Esophagus squamous epithelium (tissue), 5 donors: ENCODE measurements at regions not wholly inside any gene's neighbourhood (a gene's known extent, or its start where the extent isn't known, plus 50 kb on each side); places are given as distances from the start of the nearest gene placed in this dataset.

Experiments used
- DNase-seq: peaks from one replicate; lab custom pipeline; 2025; lab: John Stamatoyannopoulos, UW
- H3K27ac ChIP-seq, 4 donors: fragments of 200-600 bp; sonication (generic); one replicate each; pipeline ENCODE4 v1.5.1; 2016 to 2019; ENCODE audit warnings: mild to moderate bottlenecking in 1 of 4
- H3K27me3 ChIP-seq, 4 donors: fragments of 200-600 bp; sonication (generic); 1 replicate in 3 of 4; 2 replicates in 1 of 4; pipeline versions ENCODE4 v1.5.1 to v1.6.0; 2017 to 2021; ENCODE audit warnings: antibody characterized with exemption in 1 of 4
- H3K36me3 ChIP-seq, 3 donors: fragments of 200-600 bp; sonication (generic); one replicate each; pipeline ENCODE4 v1.5.1; 2016 to 2019
- H3K4me1 ChIP-seq, 3 donors: fragments of 200-600 bp; sonication (generic); one replicate each; pipeline ENCODE4 v1.5.1; 2017 to 2019
- H3K4me3 ChIP-seq, 4 donors: fragments of 200-600 bp; sonication (generic); 1 replicate in 3 of 4; 2 replicates in 1 of 4; pipeline ENCODE4 v1.5.1; 2016 to 2019; ENCODE audit warnings: mild to moderate bottlenecking in 2 of 4, moderate library complexity in 1 of 4
- H3K9me3 ChIP-seq, 3 donors: fragments of 200-600 bp; sonication (generic); one replicate each; pipeline ENCODE4 v1.5.1; 2016 to 2019
- POLR2A ChIP-seq, 4 donors: fragments of 450-650 bp; IDR thresholded peaks; one replicate each; pipeline ENCODE4 v1.6.1; 2017; ENCODE audit warnings: antibody characterized with exemption in 4 of 4, mild to moderate bottlenecking in 4 of 4, moderate library complexity in 3 of 4
- WGBS, 2 donors: methylation state at CpG; one replicate each; pipeline ENCODE4 v1.1.5; 2018; 5-methylcytosine and 5-hydroxymethylcytosine counted together
- intact Hi-C: fragments of 100-400 bp; cut with DNase I; formaldehyde crosslinking; loops from one replicate; pipeline ENCODE4 v1.15.0; 2022
- TF ChIP-seq, protein P1 (sequence below), 6 experiments: fragments of 450-650 bp in 4 of 6; fragments of 200-600 bp in 2 of 6; sonication (generic) in 2 of 6; IDR thresholded peaks; one replicate each; pipeline ENCODE4 v1.5.1; 2016 to 2019; ENCODE audit warnings: antibody characterized with exemption in 6 of 6, mild to moderate bottlenecking in 4 of 6, moderate library complexity in 4 of 6
- donor health status: DM: yes; HTN: yes; CAD: no.

DNA sequence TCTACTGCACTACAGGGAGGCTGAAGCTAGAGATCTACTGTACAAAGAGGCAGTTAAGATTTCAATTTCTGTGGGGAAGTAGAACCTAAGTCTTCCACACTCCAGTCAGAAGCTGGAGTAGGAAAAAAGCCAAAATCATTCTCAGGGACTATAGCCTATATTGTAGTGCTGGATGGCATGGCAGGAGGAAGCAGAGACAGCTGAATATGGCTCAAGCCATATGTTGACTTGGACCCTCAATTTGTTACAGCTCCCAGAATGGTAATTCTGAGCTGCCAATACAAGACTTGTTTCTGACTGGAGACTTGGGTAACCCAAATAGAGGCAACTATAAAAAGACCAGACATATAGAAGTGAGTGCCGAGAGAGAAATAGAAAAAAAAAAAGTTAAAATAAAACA lies 200.6 kb downstream of the PTBP2 start:
- intact Hi-C loops, result no loop called here
- Histone ChIP-seq H3K27ac (no peak overlapping the region), H3K4me1 (no peaks in the 10 kb centered on the region), H3K4me3 (no peak overlapping the region), H3K27me3 (no peaks in the 10 kb centered on the region), H3K36me3 (no peaks in the 10 kb centered on the region), H3K9me3 (peaks cover 0 to 9% (median 0%) of the 10 kb centered on the region in 3 donors)
- WGBS, 2 donors, result 94 to 100% methylated on average over 1 of the region's 1 CpG
- no peak for DNase-seq
- TF ChIP-seq POLR2A (IDR thresholded peaks at IDR 0.05), result no peak
- TF ChIP-seq, protein P1, sequence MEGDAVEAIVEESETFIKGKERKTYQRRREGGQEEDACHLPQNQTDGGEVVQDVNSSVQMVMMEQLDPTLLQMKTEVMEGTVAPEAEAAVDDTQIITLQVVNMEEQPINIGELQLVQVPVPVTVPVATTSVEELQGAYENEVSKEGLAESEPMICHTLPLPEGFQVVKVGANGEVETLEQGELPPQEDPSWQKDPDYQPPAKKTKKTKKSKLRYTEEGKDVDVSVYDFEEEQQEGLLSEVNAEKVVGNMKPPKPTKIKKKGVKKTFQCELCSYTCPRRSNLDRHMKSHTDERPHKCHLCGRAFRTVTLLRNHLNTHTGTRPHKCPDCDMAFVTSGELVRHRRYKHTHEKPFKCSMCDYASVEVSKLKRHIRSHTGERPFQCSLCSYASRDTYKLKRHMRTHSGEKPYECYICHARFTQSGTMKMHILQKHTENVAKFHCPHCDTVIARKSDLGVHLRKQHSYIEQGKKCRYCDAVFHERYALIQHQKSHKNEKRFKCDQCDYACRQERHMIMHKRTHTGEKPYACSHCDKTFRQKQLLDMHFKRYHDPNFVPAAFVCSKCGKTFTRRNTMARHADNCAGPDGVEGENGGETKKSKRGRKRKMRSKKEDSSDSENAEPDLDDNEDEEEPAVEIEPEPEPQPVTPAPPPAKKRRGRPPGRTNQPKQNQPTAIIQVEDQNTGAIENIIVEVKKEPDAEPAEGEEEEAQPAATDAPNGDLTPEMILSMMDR (IDR thresholded peaks at IDR 0.05), result no peak

DNA sequence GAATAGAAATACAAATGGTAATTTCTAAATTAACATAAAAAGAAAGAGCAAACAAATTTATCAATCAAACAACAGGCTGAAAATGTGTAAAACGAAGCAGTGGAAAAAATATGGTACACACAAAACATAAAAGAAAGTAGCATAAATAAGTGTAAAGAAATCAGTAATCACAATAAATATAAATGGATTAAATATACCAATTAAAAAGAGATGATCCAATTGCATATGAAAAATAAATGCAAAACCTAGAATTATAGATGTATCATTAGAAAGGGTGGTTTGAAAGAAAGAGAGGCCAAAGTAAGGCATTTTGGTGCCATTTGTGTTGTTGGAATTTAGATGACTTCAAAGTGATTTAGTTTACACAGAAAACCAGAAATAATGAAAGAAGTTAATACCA lies 202.2 kb downstream of the PTBP2 start:
- H3K4me3 ChIP-seq, result no peak overlapping the region
- H3K36me3 ChIP-seq, result no peaks in the 10 kb centered on the region
- H3K4me1 ChIP-seq, result no peaks in the 10 kb centered on the region
- H3K27me3 ChIP-seq, result no peaks in the 10 kb centered on the region
- 22 to 24% methylated on average over 1 of the region's 1 CpG for WGBS, 2 donors
- TF ChIP-seq, protein P1 (IDR thresholded peaks at IDR 0.05), result no peak
- TF ChIP-seq POLR2A (IDR thresholded peaks at IDR 0.05), result no peak
- no peak for DNase-seq
- intact Hi-C loops, result no loop called here
- peaks cover 0 to 9% (median 0%) of the 10 kb centered on the region in 3 donors for H3K9me3 ChIP-seq
- no peak overlapping the region for H3K27ac ChIP-seq

DNA sequence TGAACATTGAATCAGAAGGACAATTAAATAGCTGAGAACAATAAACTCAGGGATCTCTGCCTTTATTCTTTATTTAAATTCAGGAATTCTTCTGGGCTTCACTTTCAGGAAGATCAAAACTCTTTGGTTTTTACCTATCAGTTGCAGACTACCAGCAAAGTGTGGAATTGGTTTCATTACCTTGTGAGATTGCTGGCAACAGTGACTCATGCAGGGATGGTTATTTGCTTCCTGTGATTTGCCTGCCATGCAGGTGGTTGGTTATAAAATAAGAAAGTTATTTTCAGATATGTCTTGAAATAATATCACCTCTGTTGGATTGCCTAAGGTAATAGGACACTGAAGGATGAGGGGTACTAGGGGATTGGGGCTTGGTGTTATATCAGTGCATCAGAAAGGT lies 204.6 kb downstream of the PTBP2 start:
- no peaks in the 10 kb centered on the region for H3K27me3 ChIP-seq
- H3K36me3 ChIP-seq, result no peaks in the 10 kb centered on the region
- peaks cover 0 to 9% (median 0%) of the 10 kb centered on the region in 3 donors for H3K9me3 ChIP-seq
- H3K4me3 ChIP-seq, result no peak overlapping the region
- no peak for DNase-seq
- intact Hi-C loops, result no loop called here
- TF ChIP-seq, protein P1 (IDR thresholded peaks at IDR 0.05), result no peak
- TF ChIP-seq POLR2A (IDR thresholded peaks at IDR 0.05), result no peak
- H3K27ac ChIP-seq, result no peak overlapping the region
- H3K4me1 ChIP-seq, result no peaks in the 10 kb centered on the region

DNA sequence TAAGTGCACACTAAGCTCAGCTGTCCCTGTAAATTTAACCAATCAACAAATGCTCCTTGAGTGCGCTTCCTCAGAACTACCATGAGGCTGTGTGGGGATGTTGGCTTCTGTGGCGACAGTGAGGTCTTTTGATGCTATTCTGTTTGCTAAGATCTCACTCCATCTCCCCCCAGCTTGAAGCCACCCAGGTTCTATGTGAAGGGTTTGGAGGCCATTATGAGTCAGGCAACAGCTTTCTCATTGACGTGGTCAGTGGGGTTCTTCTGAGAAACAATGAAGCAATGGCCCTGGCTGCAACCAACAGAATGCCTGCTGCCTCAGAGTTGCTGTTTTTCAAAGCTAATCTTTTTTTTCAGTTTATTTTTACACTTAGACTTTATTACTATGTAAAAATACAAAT lies 205.5 kb downstream of the PTBP2 start:
- Histone ChIP-seq H3K4me1 (no peaks in the 10 kb centered on the region), H3K27ac (no peak overlapping the region), H3K36me3 (no peaks in the 10 kb centered on the region), H3K27me3 (no peaks in the 10 kb centered on the region), H3K9me3 (peaks cover 0 to 9% (median 0%) of the 10 kb centered on the region in 3 donors), H3K4me3 (no peak overlapping the region)
- no peak for DNase-seq
- intact Hi-C loops, result no loop called here
- 73 to 87% methylated on average over 3 of the region's 3 CpGs for WGBS, 2 donors
- TF ChIP-seq, protein P1 (IDR thresholded peaks at IDR 0.05), result no peak
- no peak for TF ChIP-seq POLR2A (IDR thresholded peaks at IDR 0.05)

DNA sequence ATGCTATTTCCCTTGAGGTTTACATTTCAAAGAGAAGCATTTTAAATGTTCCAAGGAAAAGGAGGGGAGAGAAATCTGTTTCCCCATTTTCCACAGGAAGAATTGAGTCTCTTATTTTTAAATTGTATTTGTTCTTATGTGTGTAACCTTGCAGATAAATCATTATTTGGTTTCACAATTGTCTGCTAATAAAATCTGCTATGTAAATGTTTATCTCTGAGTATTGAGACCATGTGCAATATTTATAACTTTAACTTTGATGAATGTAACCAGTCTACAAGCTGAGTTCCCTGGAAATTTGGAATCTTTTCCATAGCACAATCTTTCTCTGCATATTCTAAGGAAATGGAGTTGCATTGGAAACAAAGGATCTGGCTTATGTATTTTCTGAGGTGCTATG lies 209.6 kb downstream of the PTBP2 start:
- no peak overlapping the region for H3K27ac ChIP-seq
- no peaks in the 10 kb centered on the region for H3K4me1 ChIP-seq
- no peak for DNase-seq
- TF ChIP-seq, protein P1 (IDR thresholded peaks at IDR 0.05), result no peak
- no peak for TF ChIP-seq POLR2A (IDR thresholded peaks at IDR 0.05)
- H3K9me3 ChIP-seq, result no peaks in the 10 kb centered on the region
- H3K4me3 ChIP-seq, result no peak overlapping the region
- intact Hi-C loops, result no loop called here
- H3K36me3 ChIP-seq, result no peaks in the 10 kb centered on the region
- H3K27me3 ChIP-seq, result no peaks in the 10 kb centered on the region
